AG04450 (cell line): ENCODE measurements at regions not wholly inside any gene's neighbourhood (a gene's known extent, or its start where the extent isn't known, plus 50 kb on each side); places are given as distances from the start of the nearest gene placed in this dataset.

ENCODE experiments used
- CTCF ChIA-PET: fragments of 300-600, 350-600 bp; formaldehyde crosslinking; extraction: SDS; loops from one replicate; lab custom pipeline; 2022; ENCODE audit warnings: antibody characterized with exemption, inconsistent platforms; lab: Charles Lee
- POLR2A ChIA-PET: fragments of 350-600 bp; formaldehyde crosslinking; extraction: SDS; loops from one replicate; lab custom pipeline; 2021; ENCODE audit warnings: antibody characterized with exemption, inconsistent platforms; lab: Yijun Ruan, JAX
- DNase-seq: peaks from one replicate; pipeline ENCODE4 v3.0.0-alpha.2; 2011; ENCODE audit warnings: low read depth, low spot score
- H3K27ac ChIP-seq: one replicate; pipeline ENCODE4 v1.5.1; 2012; ENCODE audit warnings: low read depth, low read length, control low read depth
- H3K27me3 ChIP-seq: one replicate; pipeline ENCODE4 v1.6.0; 2012; ENCODE audit warnings: low read length; ENCODE audit not compliant: control insufficient read depth, insufficient read depth
- H3K4me3 ChIP-seq: 2 replicates; pipeline ENCODE4 v1.5.1; 2011; ENCODE audit warnings: mild to moderate bottlenecking, low read depth, low read length, control low read depth
- H3K9me3 ChIP-seq: 2 replicates; pipeline ENCODE4 v1.5.1; 2012; ENCODE audit warnings: low read length; ENCODE audit not compliant: control insufficient read depth, insufficient read depth
- CTCF ChIP-seq: IDR thresholded peaks from 2 replicates; pipeline ENCODE4 v1.5.1; 2011; ENCODE audit warnings: low read depth, low read length, control low read depth, inconsistent platforms

GRCh38 chr9:1875921-1876448, 139.2 kb upstream of the SMARCA2 start:
- TF ChIP-seq CTCF = no peak
- CTCF ChIA-PET = no interaction called here
- POLR2A ChIA-PET = no interaction called here
- H3K4me3 ChIP-seq = no peak overlapping the region
- no peak for DNase-seq
- no peak overlapping the region for H3K27ac ChIP-seq
- no peaks in the 10 kb centered on the region for H3K27me3 ChIP-seq
- no peaks in the 10 kb centered on the region for H3K9me3 ChIP-seq

GRCh38 chr9:1876891-1877496, 138.2 kb upstream of the SMARCA2 start:
- Histone ChIP-seq H3K27ac (no peak overlapping the region), H3K9me3 (no peaks in the 10 kb centered on the region), H3K4me3 (no peak overlapping the region), H3K27me3 (no peaks in the 10 kb centered on the region)
- ChIA-PET POLR2A (no interaction called here), CTCF (no interaction called here)
- no peak for DNase-seq
- TF ChIP-seq CTCF = no peak

- Histone ChIP-seq H3K27me3 (no peaks in the 10 kb centered on the region), H3K9me3 (no peaks in the 10 kb centered on the region), H3K27ac (no peak overlapping the region), H3K4me3 (no peak overlapping the region)
- ChIA-PET CTCF (no interaction called here), POLR2A (no interaction called here)
- DNase-seq = no peak
- no peak for TF ChIP-seq CTCF
Measured at GRCh38 chr9:1877951-1878350, 137.2 kb upstream of the SMARCA2 start.

GRCh38 chr9:1878811-1879210, 136.3 kb upstream of the SMARCA2 start:
- ChIA-PET CTCF (no interaction called here), POLR2A (no interaction called here)
- H3K27ac ChIP-seq = no peak overlapping the region
- H3K9me3 ChIP-seq = no peaks in the 10 kb centered on the region
- no peak overlapping the region for H3K4me3 ChIP-seq
- DNase-seq = no peak
- TF ChIP-seq CTCF = no peak
- H3K27me3 ChIP-seq = no peaks in the 10 kb centered on the region

GRCh38 chr9:1879501-1879900, 135.6 kb upstream of the SMARCA2 start:
- TF ChIP-seq CTCF = no peak
- CTCF ChIA-PET = no interaction called here
- Histone ChIP-seq H3K27ac (no peak overlapping the region), H3K27me3 (no peaks in the 10 kb centered on the region), H3K9me3 (no peaks in the 10 kb centered on the region), H3K4me3 (no peak overlapping the region)
- DNase-seq = no peak
- POLR2A ChIA-PET = no interaction called here
